LoVo (cell line): ENCODE measurements at regions not wholly inside any gene's neighbourhood (a gene's known extent, or its start where the extent isn't known, plus 50 kb on each side); places are given as distances from the start of the nearest gene placed in this dataset.

ENCODE experiments used
- DNase-seq: peaks from one replicate; pipeline ENCODE4 v3.0.0-alpha.2; 2016; ENCODE audit warnings: low spot score

- no peak for DNase-seq
These were observed 105.9 kb downstream of the CPZ start for GRCh38 chr4:8698341-8699062.

- no peak for DNase-seq
These were observed 105.3 kb downstream of the CPZ start for GRCh38 chr4:8697826-8698225.

GRCh38 chr4:8696369-8697127 is 104.0 kb downstream of the CPZ start:
- DNase-seq = no peak

GRCh38 chr4:8695237-8696219 is 103.0 kb downstream of the CPZ start:
- DNase-seq = no peak

- DNase-seq = no peak
These were observed 102.1 kb downstream of the CPZ start for GRCh38 chr4:8694651-8695151.

- no peak for DNase-seq
These were observed 101.7 kb downstream of the CPZ start for GRCh38 chr4:8694226-8694625.

GRCh38 chr4:8691151-8691775 is 98.7 kb downstream of the CPZ start:
- DNase-seq = no peak

- DNase-seq = no peak
These were observed 97.9 kb downstream of the CPZ start for GRCh38 chr4:8690216-8691150.

GRCh38 chr4:8689741-8690140 is 97.2 kb downstream of the CPZ start:
- DNase-seq = no peak

GRCh38 chr4:8688908-8689445 is 96.4 kb downstream of the CPZ start:
- no peak for DNase-seq

GRCh38 chr4:8688041-8688907 is 95.7 kb downstream of the CPZ start:
- no peak for DNase-seq

- DNase-seq = no peak
These were observed 94.5 kb downstream of the CPZ start for GRCh38 chr4:8687083-8687482.

- DNase-seq = no peak
These were observed 93.3 kb downstream of the CPZ start for GRCh38 chr4:8685831-8686230.

- no peak for DNase-seq
These were observed 90.9 kb downstream of the CPZ start for GRCh38 chr4:8683462-8683861.

- DNase-seq = no peak
These were observed 90.2 kb downstream of the CPZ start for GRCh38 chr4:8682725-8683124.

GRCh38 chr4:8682296-8682695 is 89.7 kb downstream of the CPZ start:
- DNase-seq = no peak

GRCh38 chr4:8681391-8681790 is 88.8 kb downstream of the CPZ start:
- no peak for DNase-seq

- no peak for DNase-seq
These were observed 86.5 kb downstream of the CPZ start for GRCh38 chr4:8679032-8679431.

GRCh38 chr4:8676676-8677075 is 84.1 kb downstream of the CPZ start:
- DNase-seq = no peak
